NCI-H69 (cell line): ENCODE measurements at regions not wholly inside any gene's neighbourhood (a gene's known extent, or its start where the extent isn't known, plus 50 kb on each side); places are given as distances from the start of the nearest gene placed in this dataset.
"Not testable (repeated sequence)": the region's sequence is repeated elsewhere in the genome, so short reads cannot be mapped to it uniquely, and the experiment has no call there.

Experiments
- DNase-seq: peaks from one replicate; lab custom pipeline; 2025; lab: John Stamatoyannopoulos, UW

- peak; percentile 16 for DNase-seq
Observed at GRCh38 chr6:19399406-19399805, 437.8 kb upstream of the ID4 start.

- not testable (repeated sequence) for DNase-seq
Observed at GRCh38 chr6:19404884-19405283, 432.3 kb upstream of the ID4 start.

- DNase-seq: no peak
Observed at GRCh38 chr6:19408331-19408730, 428.8 kb upstream of the ID4 start.

GRCh38 chr6:19410481-19410880 lies 426.7 kb upstream of the ID4 start:
- DNase-seq: peak; percentile 15

- DNase-seq: no peak
Observed at GRCh38 chr6:19413323-19413722, 423.8 kb upstream of the ID4 start.

- no peak for DNase-seq
Observed at GRCh38 chr6:19415605-19416326, 421.4 kb upstream of the ID4 start.

- no peak for DNase-seq
Observed at GRCh38 chr6:19416811-19417210, 420.4 kb upstream of the ID4 start.

GRCh38 chr6:19417713-19418112 lies 419.5 kb upstream of the ID4 start:
- DNase-seq: peak; percentile 41

- no peak for DNase-seq
Observed at GRCh38 chr6:19424853-19425252, 412.3 kb upstream of the ID4 start.

GRCh38 chr6:19427548-19427947 lies 409.6 kb upstream of the ID4 start:
- peak; percentile 29 for DNase-seq

- DNase-seq: peak; percentile 94
Observed at GRCh38 chr6:19432966-19433498, 404.1 kb upstream of the ID4 start.

- peak; percentile 54 for DNase-seq
Observed at GRCh38 chr6:19434065-19434464, 403.1 kb upstream of the ID4 start.

- no peak for DNase-seq
Observed at GRCh38 chr6:19435755-19436154, 401.4 kb upstream of the ID4 start.

GRCh38 chr6:19438566-19439353 lies 398.4 kb upstream of the ID4 start:
- no peak for DNase-seq

GRCh38 chr6:19440531-19440930 lies 396.6 kb upstream of the ID4 start:
- no peak for DNase-seq

- DNase-seq: no peak
Observed at GRCh38 chr6:19443411-19443810, 393.8 kb upstream of the ID4 start.

- no peak for DNase-seq
Observed at GRCh38 chr6:19444041-19444440, 393.1 kb upstream of the ID4 start.

- no peak for DNase-seq
Observed at GRCh38 chr6:19444481-19444880, 392.7 kb upstream of the ID4 start.

GRCh38 chr6:19446570-19446969 lies 390.6 kb upstream of the ID4 start:
- DNase-seq: no peak

- DNase-seq: no peak
Observed at GRCh38 chr6:19450651-19451050, 386.5 kb upstream of the ID4 start.

- peak; percentile 63 for DNase-seq
Observed at GRCh38 chr6:19452495-19452894, 384.7 kb upstream of the ID4 start.

- peak; percentile 47 for DNase-seq
Observed at GRCh38 chr6:19454001-19454720, 383.0 kb upstream of the ID4 start.
